Suppressor macrophage treated with lipopolysaccharide for 1 hour (primary cell): ENCODE measurements at regions not wholly inside any gene's neighbourhood (a gene's known extent, or its start where the extent isn't known, plus 50 kb on each side); places are given as distances from the start of the nearest gene placed in this dataset.

Source experiments
- DNase-seq, 3 donors: peaks; one replicate each; pipeline ENCODE4 v3.0.0-alpha.2; 2020 to 2022

- no peak for DNase-seq
These were observed 125.3 kb downstream of the TSHZ3 start for GRCh38 chr19:31223740-31224534.

- peak; percentile 44 to 54 (median 44) for DNase-seq
These were observed 128.7 kb downstream of the TSHZ3 start for GRCh38 chr19:31220540-31220939.

GRCh38 chr19:31214997-31215396, 134.2 kb downstream of the TSHZ3 start:
- DNase-seq, result no peak

- DNase-seq, result peak; percentile 93 to 97 (median 96)
These were observed 135.2 kb downstream of the TSHZ3 start for GRCh38 chr19:31214086-31214485.

GRCh38 chr19:31211088-31211487, 138.1 kb downstream of the TSHZ3 start:
- DNase-seq, result no peak

- no peak for DNase-seq
These were observed 143.2 kb downstream of the TSHZ3 start for GRCh38 chr19:31205887-31206518.

- no peak for DNase-seq
These were observed 145.1 kb downstream of the TSHZ3 start for GRCh38 chr19:31204115-31204514.

GRCh38 chr19:31185261-31185660, 164.0 kb downstream of the TSHZ3 start:
- DNase-seq, result no peak

GRCh38 chr19:31181535-31181934, 167.7 kb downstream of the TSHZ3 start:
- DNase-seq, result peak; percentile 20 to 28 (median 23)

- no peak for DNase-seq
These were observed 168.3 kb downstream of the TSHZ3 start for GRCh38 chr19:31180907-31181306.

GRCh38 chr19:31179471-31179852, 169.8 kb downstream of the TSHZ3 start:
- DNase-seq, result no peak

GRCh38 chr19:31178833-31179470, 170.3 kb downstream of the TSHZ3 start:
- DNase-seq, result no peak

- DNase-seq, result no peak
These were observed 172.0 kb downstream of the TSHZ3 start for GRCh38 chr19:31177246-31177645.

GRCh38 chr19:31175564-31176348, 173.5 kb downstream of the TSHZ3 start:
- no peak for DNase-seq

GRCh38 chr19:31174948-31175347, 174.3 kb downstream of the TSHZ3 start:
- no peak for DNase-seq

- peak in 1 of 3 donors; percentile 6 for DNase-seq
These were observed 175.2 kb downstream of the TSHZ3 start for GRCh38 chr19:31173991-31174390.

- no peak for DNase-seq
These were observed 177.3 kb downstream of the TSHZ3 start for GRCh38 chr19:31171936-31172335.

GRCh38 chr19:31170046-31170445, 179.2 kb downstream of the TSHZ3 start:
- DNase-seq, result no peak

- no peak for DNase-seq
These were observed 181.1 kb downstream of the TSHZ3 start for GRCh38 chr19:31168106-31168625.

- peak in 1 of 3 donors; percentile 8 for DNase-seq
These were observed 181.5 kb downstream of the TSHZ3 start for GRCh38 chr19:31167690-31168089.

GRCh38 chr19:31166206-31166605, 183.0 kb downstream of the TSHZ3 start:
- DNase-seq, result no peak

- DNase-seq, result no peak
These were observed 184.4 kb downstream of the TSHZ3 start for GRCh38 chr19:31164791-31165251.
